Neural progenitor cell (in vitro differentiated cells): ENCODE measurements at regions not wholly inside any gene's neighbourhood (a gene's known extent, or its start where the extent isn't known, plus 50 kb on each side); places are given as distances from the start of the nearest gene placed in this dataset.

ENCODE experiments used
- DNase-seq: peaks from one replicate; pipeline ENCODE4 v3.0.0-alpha.2; 2016; ENCODE audit warnings: low spot score
- H2AFZ ChIP-seq: fragments of 200-600 bp; sonication (generic); replicated peaks from 2 replicates; pipeline ENCODE4 v1.6.1; 2016; ENCODE audit warnings: antibody characterized with exemption
- H3F3A ChIP-seq: fragments of 200-600 bp; sonication (generic); 2 replicates; pipeline ENCODE4 v1.6.1; 2016; ENCODE audit warnings: antibody characterized with exemption, low read depth
- H3K27ac ChIP-seq: fragments of 200-600 bp; sonication (generic); 2 replicates; pipeline ENCODE4 v1.5.1; 2016; ENCODE audit warnings: mild to moderate bottlenecking
- H3K27me3 ChIP-seq: fragments of 200-600 bp; sonication (generic); 2 replicates; pipeline ENCODE4 v1.6.1; 2016; ENCODE audit warnings: mild to moderate bottlenecking, moderate library complexity
- H3K36me3 ChIP-seq: fragments of 200-600 bp; sonication (generic); 2 replicates; pipeline ENCODE4 v1.5.1; 2016
- H3K4me1 ChIP-seq: fragments of 200-600 bp; sonication (generic); 2 replicates; pipeline ENCODE4 v1.6.1; 2016; ENCODE audit warnings: mixed run types
- H3K4me2 ChIP-seq: fragments of 200-600 bp; sonication (generic); 2 replicates; pipeline ENCODE4 v1.6.1; 2016
- H3K4me3 ChIP-seq: fragments of 200-600 bp; sonication (generic); 2 replicates; pipeline ENCODE4 v1.5.1; 2016
- H3K79me2 ChIP-seq: fragments of 200-600 bp; sonication (generic); 2 replicates; pipeline ENCODE4 v1.6.1; 2016; ENCODE audit warnings: low read depth
- H3K9ac ChIP-seq: fragments of 200-600 bp; sonication (generic); 2 replicates; pipeline ENCODE4 v1.6.1; 2016
- H3K9me3 ChIP-seq: fragments of 200-600 bp; sonication (generic); 2 replicates; pipeline ENCODE4 v1.5.1; 2016; ENCODE audit warnings: low read depth
- H4K20me1 ChIP-seq: fragments of 200-600 bp; sonication (generic); 2 replicates; pipeline ENCODE4 v1.6.1; 2016; ENCODE audit warnings: low read depth
- H3K27ac Mint-ChIP-seq: 3 replicates; pipeline ENCODE4 v1.8.0; 2021; ENCODE audit warnings: mixed read lengths
- H3K27me3 Mint-ChIP-seq: 2 replicates; pipeline ENCODE4 v1.8.0; 2022; ENCODE audit warnings: low read depth, mild to moderate bottlenecking, inconsistent platforms, moderate library complexity, mixed read lengths; ENCODE audit not compliant: insufficient read depth
- H3K36me3 Mint-ChIP-seq: 3 replicates; pipeline ENCODE4 v1.8.0; 2021; ENCODE audit warnings: mixed read lengths
- H3K4me1 Mint-ChIP-seq: 3 replicates; pipeline ENCODE4 v1.8.0; 2021; ENCODE audit warnings: mixed read lengths
- H3K4me3 Mint-ChIP-seq: 3 replicates; pipeline ENCODE4 v1.8.0; 2021; ENCODE audit warnings: mild to moderate bottlenecking, moderate library complexity, mixed read lengths
- H3K9me3 Mint-ChIP-seq: 3 replicates; pipeline ENCODE4 v1.8.0; 2020; ENCODE audit warnings: mixed read lengths
- EZH2 ChIP-seq: fragments of 200-600 bp; sonication (generic); IDR thresholded peaks from 2 replicates; pipeline ENCODE4 v1.6.1; 2017; ENCODE audit warnings: antibody characterized with exemption, mild to moderate bottlenecking, moderate library complexity
- EZH2phosphoT487 ChIP-seq: fragments of 200-600 bp; sonication (generic); IDR thresholded peaks from 2 replicates; pipeline ENCODE4 v1.6.1; 2017; ENCODE audit warnings: antibody characterized with exemption
- TF ChIP-seq, protein P1 (sequence below): fragments of 200-600 bp; sonication (generic); IDR thresholded peaks from 2 replicates; pipeline ENCODE4 v1.5.1; 2017; ENCODE audit warnings: antibody characterized with exemption, mild to moderate bottlenecking

DNA sequence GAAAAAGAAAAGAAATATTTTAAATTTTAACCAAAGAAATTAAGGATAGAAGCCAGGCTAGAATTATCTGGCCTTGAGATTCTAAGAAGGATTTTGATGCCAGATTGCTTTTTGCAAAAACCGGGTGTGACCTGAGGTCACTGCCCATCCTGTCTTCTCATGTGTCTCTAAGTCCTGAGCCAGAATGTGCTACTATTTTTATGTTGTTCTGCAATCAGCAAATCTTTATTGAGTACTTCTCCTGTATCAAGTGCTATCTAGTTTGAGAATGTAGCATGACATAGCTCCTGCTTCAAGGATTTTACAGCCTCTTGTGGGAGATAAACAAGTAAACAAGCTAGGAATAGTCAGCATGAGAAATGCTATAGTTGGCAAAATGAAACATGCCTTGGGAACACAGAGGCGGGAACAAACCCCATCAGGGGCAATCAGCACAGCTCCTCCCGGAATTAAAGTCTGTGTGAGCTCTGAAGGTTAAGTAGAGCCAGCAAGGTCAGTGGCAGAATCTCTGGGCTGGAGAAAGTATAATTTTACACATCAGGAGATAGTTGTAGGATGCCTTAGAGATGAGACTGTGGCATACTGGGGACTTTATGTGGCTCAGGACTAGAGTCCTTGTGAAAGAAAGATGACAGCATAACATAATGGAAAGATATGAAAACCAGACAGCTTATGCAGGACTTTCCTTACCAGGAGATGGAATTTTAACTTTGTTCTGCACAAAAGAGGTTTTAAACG, 899.5 kb upstream of the SLC10A2 start:
- TF ChIP-seq EZH2, result no peak
- TF ChIP-seq EZH2phosphoT487, result no peak
- TF ChIP-seq, protein P1, sequence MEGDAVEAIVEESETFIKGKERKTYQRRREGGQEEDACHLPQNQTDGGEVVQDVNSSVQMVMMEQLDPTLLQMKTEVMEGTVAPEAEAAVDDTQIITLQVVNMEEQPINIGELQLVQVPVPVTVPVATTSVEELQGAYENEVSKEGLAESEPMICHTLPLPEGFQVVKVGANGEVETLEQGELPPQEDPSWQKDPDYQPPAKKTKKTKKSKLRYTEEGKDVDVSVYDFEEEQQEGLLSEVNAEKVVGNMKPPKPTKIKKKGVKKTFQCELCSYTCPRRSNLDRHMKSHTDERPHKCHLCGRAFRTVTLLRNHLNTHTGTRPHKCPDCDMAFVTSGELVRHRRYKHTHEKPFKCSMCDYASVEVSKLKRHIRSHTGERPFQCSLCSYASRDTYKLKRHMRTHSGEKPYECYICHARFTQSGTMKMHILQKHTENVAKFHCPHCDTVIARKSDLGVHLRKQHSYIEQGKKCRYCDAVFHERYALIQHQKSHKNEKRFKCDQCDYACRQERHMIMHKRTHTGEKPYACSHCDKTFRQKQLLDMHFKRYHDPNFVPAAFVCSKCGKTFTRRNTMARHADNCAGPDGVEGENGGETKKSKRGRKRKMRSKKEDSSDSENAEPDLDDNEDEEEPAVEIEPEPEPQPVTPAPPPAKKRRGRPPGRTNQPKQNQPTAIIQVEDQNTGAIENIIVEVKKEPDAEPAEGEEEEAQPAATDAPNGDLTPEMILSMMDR, result no peak
- no peaks in the 10 kb centered on the region for H3K4me1 Mint-ChIP-seq
- H3K4me3 Mint-ChIP-seq, result no peak overlapping the region
- no peaks in the 10 kb centered on the region for H4K20me1 ChIP-seq
- H3K36me3 ChIP-seq, result no peaks in the 10 kb centered on the region
- H3K79me2 ChIP-seq, result no peaks in the 10 kb centered on the region
- H3K9me3 ChIP-seq, result no peaks in the 10 kb centered on the region
- no peaks in the 10 kb centered on the region for H3K27me3 Mint-ChIP-seq
- H3F3A ChIP-seq, result no peaks in the 10 kb centered on the region
- DNase-seq, result no peak
- no peaks in the 10 kb centered on the region for H3K27me3 ChIP-seq
- no peak overlapping the region for H3K4me2 ChIP-seq
- no peak overlapping the region for H3K27ac Mint-ChIP-seq
- no peaks in the 10 kb centered on the region for H3K4me1 ChIP-seq
- H2AFZ ChIP-seq, result no peak overlapping the region
- H3K9me3 Mint-ChIP-seq, result no peaks in the 10 kb centered on the region
- H3K36me3 Mint-ChIP-seq, result no peaks in the 10 kb centered on the region
- H3K9ac ChIP-seq, result no peak overlapping the region
- no peak overlapping the region for H3K4me3 ChIP-seq
- no peak overlapping the region for H3K27ac ChIP-seq

DNA sequence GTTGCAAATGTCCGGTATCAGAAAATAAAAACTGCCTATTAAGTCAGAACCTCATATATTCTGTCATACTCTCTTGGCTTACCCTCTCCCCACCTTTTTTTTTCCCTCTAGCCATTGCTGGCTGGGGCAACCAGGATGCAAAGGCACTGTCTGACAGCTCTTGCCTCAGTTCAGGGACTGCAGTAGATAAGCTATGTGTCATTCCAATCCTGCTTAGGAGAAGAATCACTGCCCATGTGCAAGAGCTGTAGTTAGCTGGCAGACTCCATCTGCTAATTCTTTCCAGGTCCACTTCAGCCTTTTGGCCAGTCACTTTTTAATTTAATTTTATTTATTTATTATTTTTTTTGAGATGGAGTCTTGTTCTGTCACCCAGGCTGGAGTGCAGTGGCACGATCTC, 895.6 kb upstream of the SLC10A2 start:
- no peak overlapping the region for H2AFZ ChIP-seq
- no peaks in the 10 kb centered on the region for H3F3A ChIP-seq
- H3K27ac ChIP-seq, result no peak overlapping the region
- Mint-ChIP-seq H3K36me3 (no peaks in the 10 kb centered on the region), H3K9me3 (no peaks in the 10 kb centered on the region), H3K4me1 (no peaks in the 10 kb centered on the region), H3K4me3 (no peak overlapping the region), H3K27ac (no peak overlapping the region), H3K27me3 (no peaks in the 10 kb centered on the region)
- no peaks in the 10 kb centered on the region for H3K4me1 ChIP-seq
- H3K27me3 ChIP-seq, result no peaks in the 10 kb centered on the region
- no peak overlapping the region for H3K4me2 ChIP-seq
- H3K9me3 ChIP-seq, result no peaks in the 10 kb centered on the region
- no peak overlapping the region for H3K4me3 ChIP-seq
- no peak for DNase-seq
- H3K79me2 ChIP-seq, result no peaks in the 10 kb centered on the region
- no peaks in the 10 kb centered on the region for H3K36me3 ChIP-seq
- H4K20me1 ChIP-seq, result no peaks in the 10 kb centered on the region
- no peak overlapping the region for H3K9ac ChIP-seq
- TF ChIP-seq, protein P1, result no peak
- TF ChIP-seq EZH2, result no peak
- no peak for TF ChIP-seq EZH2phosphoT487

DNA sequence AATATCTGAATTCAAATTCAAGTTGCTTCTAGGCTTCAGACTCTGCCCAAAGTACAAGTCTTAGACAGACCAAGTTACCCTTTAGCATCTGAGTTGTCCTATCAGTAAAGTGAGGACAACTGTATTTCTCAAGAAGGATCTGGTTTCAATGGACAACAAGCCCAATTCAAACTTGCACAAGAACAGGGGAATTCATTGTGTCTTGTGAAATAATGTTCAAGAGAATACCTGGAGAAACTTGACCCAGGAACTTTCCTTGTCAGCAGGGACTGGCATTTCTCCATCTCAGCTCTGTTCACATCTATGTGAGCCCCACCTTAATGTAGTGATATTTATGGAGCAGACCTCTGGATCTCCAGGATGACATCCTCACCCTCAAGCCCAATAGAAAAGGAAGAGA, 894.9 kb upstream of the SLC10A2 start:
- H3K79me2 ChIP-seq, result no peaks in the 10 kb centered on the region
- H3F3A ChIP-seq, result no peaks in the 10 kb centered on the region
- H3K27ac Mint-ChIP-seq, result no peak overlapping the region
- no peaks in the 10 kb centered on the region for H3K27me3 Mint-ChIP-seq
- H3K9me3 ChIP-seq, result no peaks in the 10 kb centered on the region
- no peak overlapping the region for H2AFZ ChIP-seq
- H3K36me3 ChIP-seq, result no peaks in the 10 kb centered on the region
- H3K4me2 ChIP-seq, result no peak overlapping the region
- no peaks in the 10 kb centered on the region for H3K27me3 ChIP-seq
- no peaks in the 10 kb centered on the region for H3K4me1 ChIP-seq
- DNase-seq, result no peak
- no peaks in the 10 kb centered on the region for H3K9me3 Mint-ChIP-seq
- no peak overlapping the region for H3K4me3 Mint-ChIP-seq
- no peaks in the 10 kb centered on the region for H3K36me3 Mint-ChIP-seq
- H3K4me1 Mint-ChIP-seq, result no peaks in the 10 kb centered on the region
- TF ChIP-seq, protein P1, result no peak
- TF ChIP-seq EZH2phosphoT487 (no peak), EZH2 (no peak)
- H3K9ac ChIP-seq, result no peak overlapping the region
- no peak overlapping the region for H3K27ac ChIP-seq
- H4K20me1 ChIP-seq, result no peaks in the 10 kb centered on the region
- H3K4me3 ChIP-seq, result no peak overlapping the region
